ENCODE measurements at regions not wholly inside any gene's neighbourhood (a gene's known extent, or its start where the extent isn't known, plus 50 kb on each side); places are given as distances from the start of the nearest gene placed in this dataset.

DNA sequence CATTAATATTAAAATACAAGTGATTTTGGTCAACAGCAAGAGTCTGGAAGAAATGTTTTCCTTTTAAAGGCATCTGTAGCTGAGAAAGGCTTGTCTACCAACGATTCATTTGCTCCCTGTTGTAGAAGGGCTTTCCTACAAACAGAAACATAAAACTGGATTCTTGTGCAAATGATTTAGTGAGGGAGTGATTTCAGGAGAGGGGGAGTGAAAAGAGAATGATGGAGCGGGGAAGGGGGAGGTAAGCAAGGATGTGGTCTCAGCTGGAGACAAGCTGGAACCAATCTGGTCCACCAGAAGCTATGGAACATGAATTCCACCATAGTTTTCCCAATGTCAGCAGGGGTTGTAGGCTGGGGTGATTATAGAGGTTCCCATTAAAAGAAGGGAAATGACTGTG is 196.3 kb downstream of the FBXO4 start:
- Histone ChIP-seq H2AK5ac (ENCODE audit: low read length) (no peak overlapping the region), H3K27ac (ENCODE audit: low read depth, low read length) (no peak overlapping the region), H2BK15ac (replicated peaks; ENCODE audit: low read depth) (no peak overlapping the region), H3K4ac (ENCODE audit: low read depth, low read length) (no peak overlapping the region), H3K23ac (ENCODE audit: low read length) (no peak overlapping the region), H3K9ac (ENCODE audit: low read length) (no peak overlapping the region), H3K27me3 (ENCODE audit: insufficient read depth, low read length, poor library complexity) (no peaks in the 10 kb centered on the region), H3K4me1 (ENCODE audit: control insufficient read depth, low read depth, low read length) (no peaks in the 10 kb centered on the region), H3K18ac (ENCODE audit: low read length) (no peak overlapping the region), H4K5ac (ENCODE audit: low read length) (no peak overlapping the region), H3K36me3 (ENCODE audit: control insufficient read depth, insufficient read depth, low read length) (no peaks in the 10 kb centered on the region), H3K4me3 (ENCODE audit: low read length) (no peak overlapping the region), H4K8ac (ENCODE audit: low read depth, low read length) (no peak overlapping the region), H3K79me2 (ENCODE audit: control insufficient read depth, insufficient read depth, low read length) (no peaks in the 10 kb centered on the region), H2BK120ac (ENCODE audit: low read depth, low read length) (no peak overlapping the region), H3K79me1 (ENCODE audit: low read length) (no peaks in the 10 kb centered on the region), H3K4me2 (ENCODE audit: low read length) (no peak overlapping the region), H2BK5ac (ENCODE audit: low read length) (no peak overlapping the region), H3K56ac (ENCODE audit: low read length) (no peak overlapping the region)
- DNase-seq: no peak
- WGBS (ENCODE audit: extremely low coverage, insufficient coverage, low lambda C conversion rate): no CpG with 5 or more reads among the region's 2 CpGs

- no peak overlapping the region for H3K4me3 ChIP-seq (ENCODE audit: low read length)
- no peak overlapping the region for H3K56ac ChIP-seq (ENCODE audit: low read length)
- H2BK5ac ChIP-seq (ENCODE audit: low read length): no peak overlapping the region
- no peak overlapping the region for H3K23ac ChIP-seq (ENCODE audit: low read length)
- no CpG with 5 or more reads among the region's 2 CpGs for WGBS (ENCODE audit: extremely low coverage, insufficient coverage, low lambda C conversion rate)
- no peak overlapping the region for H4K8ac ChIP-seq (ENCODE audit: low read depth, low read length)
- no peak overlapping the region for H2BK120ac ChIP-seq (ENCODE audit: low read depth, low read length)
- no peak overlapping the region for H2BK15ac ChIP-seq (replicated peaks; ENCODE audit: low read depth)
- no peaks in the 10 kb centered on the region for H3K79me2 ChIP-seq (ENCODE audit: control insufficient read depth, insufficient read depth, low read length)
- H3K4me2 ChIP-seq (ENCODE audit: low read length): no peak overlapping the region
- H3K18ac ChIP-seq (ENCODE audit: low read length): no peak overlapping the region
- no peak overlapping the region for H3K4ac ChIP-seq (ENCODE audit: low read depth, low read length)
- no peak overlapping the region for H2AK5ac ChIP-seq (ENCODE audit: low read length)
- no peak overlapping the region for H3K27ac ChIP-seq (ENCODE audit: low read depth, low read length)
- no peaks in the 10 kb centered on the region for H3K27me3 ChIP-seq (ENCODE audit: insufficient read depth, low read length, poor library complexity)
- no peaks in the 10 kb centered on the region for H3K79me1 ChIP-seq (ENCODE audit: low read length)
- H3K36me3 ChIP-seq (ENCODE audit: control insufficient read depth, insufficient read depth, low read length): no peaks in the 10 kb centered on the region
- DNase-seq: peak; percentile 19
- no peak overlapping the region for H4K5ac ChIP-seq (ENCODE audit: low read length)
- H3K4me1 ChIP-seq (ENCODE audit: control insufficient read depth, low read depth, low read length): no peaks in the 10 kb centered on the region
- H3K9ac ChIP-seq (ENCODE audit: low read length): no peak overlapping the region
These were observed 206.0 kb downstream of the FBXO4 start for GRCh38 chr5:42131081-42131480.

DNA sequence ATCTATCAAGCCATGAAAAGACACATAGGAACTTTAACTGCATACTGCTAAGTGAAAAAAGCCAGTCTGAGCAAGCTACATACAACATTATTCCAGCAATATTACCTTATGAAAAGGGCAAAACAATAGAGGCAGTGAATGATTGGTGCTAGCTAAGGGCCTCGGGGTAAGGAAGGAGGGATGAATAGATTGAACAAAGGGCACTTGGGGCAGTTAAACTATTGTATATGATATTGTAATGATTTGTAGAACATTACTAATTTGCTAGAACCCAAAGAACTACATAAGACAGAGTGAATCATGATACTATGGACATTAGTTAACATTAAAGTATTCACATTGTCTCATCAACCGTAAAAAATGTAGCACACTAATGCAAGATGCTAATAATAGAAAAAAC is 218.3 kb downstream of the FBXO4 start:
- H3K4me1 ChIP-seq (ENCODE audit: control insufficient read depth, low read depth, low read length): no peaks in the 10 kb centered on the region
- no peaks in the 10 kb centered on the region for H3K36me3 ChIP-seq (ENCODE audit: control insufficient read depth, insufficient read depth, low read length)
- no peak overlapping the region for H2BK15ac ChIP-seq (replicated peaks; ENCODE audit: low read depth)
- DNase-seq: no peak
- no peak overlapping the region for H3K4me2 ChIP-seq (ENCODE audit: low read length)
- H3K27me3 ChIP-seq (ENCODE audit: insufficient read depth, low read length, poor library complexity): no peaks in the 10 kb centered on the region
- no peak overlapping the region for H2BK120ac ChIP-seq (ENCODE audit: low read depth, low read length)
- no peaks in the 10 kb centered on the region for H3K79me2 ChIP-seq (ENCODE audit: control insufficient read depth, insufficient read depth, low read length)
- H2BK5ac ChIP-seq (ENCODE audit: low read length): no peak overlapping the region
- H3K27ac ChIP-seq (ENCODE audit: low read depth, low read length): no peak overlapping the region
- no peak overlapping the region for H3K56ac ChIP-seq (ENCODE audit: low read length)
- no peak overlapping the region for H3K4me3 ChIP-seq (ENCODE audit: low read length)
- no peaks in the 10 kb centered on the region for H3K79me1 ChIP-seq (ENCODE audit: low read length)
- no peak overlapping the region for H3K23ac ChIP-seq (ENCODE audit: low read length)
- H2AK5ac ChIP-seq (ENCODE audit: low read length): no peak overlapping the region
- H4K5ac ChIP-seq (ENCODE audit: low read length): no peak overlapping the region
- no peak overlapping the region for H3K9ac ChIP-seq (ENCODE audit: low read length)
- H3K18ac ChIP-seq (ENCODE audit: low read length): no peak overlapping the region
- H4K8ac ChIP-seq (ENCODE audit: low read depth, low read length): no peak overlapping the region
- no CpG with 5 or more reads among the region's 2 CpGs for WGBS (ENCODE audit: extremely low coverage, insufficient coverage, low lambda C conversion rate)
- H3K4ac ChIP-seq (ENCODE audit: low read depth, low read length): no peak overlapping the region

- Histone ChIP-seq H3K79me2 (ENCODE audit: control insufficient read depth, insufficient read depth, low read length) (no peaks in the 10 kb centered on the region), H3K4me3 (ENCODE audit: low read length) (no peak overlapping the region), H2BK120ac (ENCODE audit: low read depth, low read length) (no peak overlapping the region), H3K9ac (ENCODE audit: low read length) (no peak overlapping the region), H3K27ac (ENCODE audit: low read depth, low read length) (no peak overlapping the region), H3K36me3 (ENCODE audit: control insufficient read depth, insufficient read depth, low read length) (no peaks in the 10 kb centered on the region), H2AK5ac (ENCODE audit: low read length) (no peak overlapping the region), H4K8ac (ENCODE audit: low read depth, low read length) (no peak overlapping the region), H3K27me3 (ENCODE audit: insufficient read depth, low read length, poor library complexity) (no peaks in the 10 kb centered on the region), H3K4me2 (ENCODE audit: low read length) (no peak overlapping the region), H3K18ac (ENCODE audit: low read length) (no peak overlapping the region), H2BK5ac (ENCODE audit: low read length) (no peak overlapping the region), H3K4ac (ENCODE audit: low read depth, low read length) (no peak overlapping the region), H3K4me1 (ENCODE audit: control insufficient read depth, low read depth, low read length) (no peaks in the 10 kb centered on the region), H3K23ac (ENCODE audit: low read length) (no peak overlapping the region), H2BK15ac (replicated peaks; ENCODE audit: low read depth) (no peak overlapping the region), H3K56ac (ENCODE audit: low read length) (no peak overlapping the region), H3K79me1 (ENCODE audit: low read length) (no peaks in the 10 kb centered on the region), H4K5ac (ENCODE audit: low read length) (no peak overlapping the region)
- no CpG with 5 or more reads among the region's 1 CpG for WGBS (ENCODE audit: extremely low coverage, insufficient coverage, low lambda C conversion rate)
- DNase-seq: no peak
These were observed 223.7 kb downstream of the FBXO4 start for GRCh38 chr5:42148813-42149212.

GRCh38 chr5:42157215-42157614 is 232.1 kb downstream of the FBXO4 start:
- peaks cover 2% of the 10 kb centered on the region for H3K4me1 ChIP-seq (ENCODE audit: control insufficient read depth, low read depth, low read length)
- H3K36me3 ChIP-seq (ENCODE audit: control insufficient read depth, insufficient read depth, low read length): no peaks in the 10 kb centered on the region
- no peaks in the 10 kb centered on the region for H3K27me3 ChIP-seq (ENCODE audit: insufficient read depth, low read length, poor library complexity)
- H2AK5ac ChIP-seq (ENCODE audit: low read length): no peak overlapping the region
- no peak overlapping the region for H2BK120ac ChIP-seq (ENCODE audit: low read depth, low read length)
- DNase-seq: no peak
- H2BK15ac ChIP-seq (replicated peaks; ENCODE audit: low read depth): no peak overlapping the region
- no peak overlapping the region for H3K18ac ChIP-seq (ENCODE audit: low read length)
- no peak overlapping the region for H3K4me2 ChIP-seq (ENCODE audit: low read length)
- H3K27ac ChIP-seq (ENCODE audit: low read depth, low read length): no peak overlapping the region
- no CpG with 5 or more reads among the region's 3 CpGs for WGBS (ENCODE audit: extremely low coverage, insufficient coverage, low lambda C conversion rate)
- no peak overlapping the region for H3K4me3 ChIP-seq (ENCODE audit: low read length)
- H3K79me2 ChIP-seq (ENCODE audit: control insufficient read depth, insufficient read depth, low read length): no peaks in the 10 kb centered on the region
- H4K8ac ChIP-seq (ENCODE audit: low read depth, low read length): no peak overlapping the region
- no peak overlapping the region for H3K9ac ChIP-seq (ENCODE audit: low read length)
- no peak overlapping the region for H3K4ac ChIP-seq (ENCODE audit: low read depth, low read length)
- no peak overlapping the region for H4K5ac ChIP-seq (ENCODE audit: low read length)
- H3K23ac ChIP-seq (ENCODE audit: low read length): no peak overlapping the region
- no peaks in the 10 kb centered on the region for H3K79me1 ChIP-seq (ENCODE audit: low read length)
- H3K56ac ChIP-seq (ENCODE audit: low read length): no peak overlapping the region
- H2BK5ac ChIP-seq (ENCODE audit: low read length): no peak overlapping the region

- no peak overlapping the region for H3K4me3 ChIP-seq (ENCODE audit: low read length)
- no peak overlapping the region for H3K27ac ChIP-seq (ENCODE audit: low read depth, low read length)
- no peak overlapping the region for H3K56ac ChIP-seq (ENCODE audit: low read length)
- no peaks in the 10 kb centered on the region for H3K36me3 ChIP-seq (ENCODE audit: control insufficient read depth, insufficient read depth, low read length)
- no peak overlapping the region for H2BK120ac ChIP-seq (ENCODE audit: low read depth, low read length)
- no peak overlapping the region for H3K23ac ChIP-seq (ENCODE audit: low read length)
- H3K79me1 ChIP-seq (ENCODE audit: low read length): no peaks in the 10 kb centered on the region
- DNase-seq: no peak
- H3K79me2 ChIP-seq (ENCODE audit: control insufficient read depth, insufficient read depth, low read length): no peaks in the 10 kb centered on the region
- no peak overlapping the region for H2AK5ac ChIP-seq (ENCODE audit: low read length)
- no peaks in the 10 kb centered on the region for H3K4me1 ChIP-seq (ENCODE audit: control insufficient read depth, low read depth, low read length)
- H3K4me2 ChIP-seq (ENCODE audit: low read length): no peak overlapping the region
- H3K27me3 ChIP-seq (ENCODE audit: insufficient read depth, low read length, poor library complexity): no peaks in the 10 kb centered on the region
- no CpG with 5 or more reads among the region's 1 CpG for WGBS (ENCODE audit: extremely low coverage, insufficient coverage, low lambda C conversion rate)
- no peak overlapping the region for H2BK15ac ChIP-seq (replicated peaks; ENCODE audit: low read depth)
- no peak overlapping the region for H3K9ac ChIP-seq (ENCODE audit: low read length)
- H3K4ac ChIP-seq (ENCODE audit: low read depth, low read length): no peak overlapping the region
- no peak overlapping the region for H4K5ac ChIP-seq (ENCODE audit: low read length)
- H2BK5ac ChIP-seq (ENCODE audit: low read length): no peak overlapping the region
- no peak overlapping the region for H4K8ac ChIP-seq (ENCODE audit: low read depth, low read length)
- H3K18ac ChIP-seq (ENCODE audit: low read length): no peak overlapping the region
These were observed 238.0 kb downstream of the FBXO4 start for GRCh38 chr5:42163083-42163482.
